Testis (tissue), 2 donors: ENCODE measurements at regions not wholly inside any gene's neighbourhood (a gene's known extent, or its start where the extent isn't known, plus 50 kb on each side); places are given as distances from the start of the nearest gene placed in this dataset.

ENCODE experiments used
- POLR2A ChIP-seq: fragments of 450-650 bp; IDR thresholded peaks from one replicate; pipeline ENCODE4 v1.6.1; 2017; ENCODE audit warnings: antibody characterized with exemption, mild to moderate bottlenecking, moderate library complexity
- TF ChIP-seq, protein P1 (sequence below), 3 experiments: fragments of 450-650 bp in 2 of 3; fragments of 200-600 bp in 1 of 3; sonication (generic) in 1 of 3; IDR thresholded peaks; one replicate each; pipeline ENCODE4 v1.5.1; 2016 to 2019; ENCODE audit warnings: antibody characterized with exemption in 3 of 3, mild to moderate bottlenecking in 2 of 3, moderate library complexity in 1 of 3

DNA sequence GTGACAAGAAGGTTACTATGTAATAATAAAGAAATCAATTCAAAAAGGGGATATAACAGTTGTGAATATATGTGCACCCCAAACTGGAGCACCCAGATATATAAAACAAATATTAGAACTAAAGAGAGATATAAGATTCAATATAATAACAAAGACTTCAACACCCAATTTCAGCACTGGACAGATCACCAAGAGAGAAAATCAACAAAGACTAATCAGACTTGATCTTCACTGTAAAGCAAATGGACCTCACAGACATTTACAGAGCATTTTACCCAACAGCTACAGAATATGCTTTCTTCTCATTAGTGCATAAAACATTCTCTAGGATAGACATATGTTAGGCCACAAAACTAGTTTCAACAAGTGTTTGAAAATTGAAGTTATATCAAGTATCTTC lies 287.7 kb downstream of the DSC3 start:
- TF ChIP-seq, protein P1, sequence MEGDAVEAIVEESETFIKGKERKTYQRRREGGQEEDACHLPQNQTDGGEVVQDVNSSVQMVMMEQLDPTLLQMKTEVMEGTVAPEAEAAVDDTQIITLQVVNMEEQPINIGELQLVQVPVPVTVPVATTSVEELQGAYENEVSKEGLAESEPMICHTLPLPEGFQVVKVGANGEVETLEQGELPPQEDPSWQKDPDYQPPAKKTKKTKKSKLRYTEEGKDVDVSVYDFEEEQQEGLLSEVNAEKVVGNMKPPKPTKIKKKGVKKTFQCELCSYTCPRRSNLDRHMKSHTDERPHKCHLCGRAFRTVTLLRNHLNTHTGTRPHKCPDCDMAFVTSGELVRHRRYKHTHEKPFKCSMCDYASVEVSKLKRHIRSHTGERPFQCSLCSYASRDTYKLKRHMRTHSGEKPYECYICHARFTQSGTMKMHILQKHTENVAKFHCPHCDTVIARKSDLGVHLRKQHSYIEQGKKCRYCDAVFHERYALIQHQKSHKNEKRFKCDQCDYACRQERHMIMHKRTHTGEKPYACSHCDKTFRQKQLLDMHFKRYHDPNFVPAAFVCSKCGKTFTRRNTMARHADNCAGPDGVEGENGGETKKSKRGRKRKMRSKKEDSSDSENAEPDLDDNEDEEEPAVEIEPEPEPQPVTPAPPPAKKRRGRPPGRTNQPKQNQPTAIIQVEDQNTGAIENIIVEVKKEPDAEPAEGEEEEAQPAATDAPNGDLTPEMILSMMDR (IDR thresholded peaks at IDR 0.05), result no peak
- no peak for TF ChIP-seq POLR2A
